ENCODE measurements at regions not wholly inside any gene's neighbourhood (a gene's known extent, or its start where the extent isn't known, plus 50 kb on each side); places are given as distances from the start of the nearest gene placed in this dataset.
A peak's percentile ranks its signal among the peaks of the same experiment; 100 is the strongest.

- Histone ChIP-seq H3K27ac (no peak overlapping the region), H3K4me3 (no peak overlapping the region), H3K9me3 (no peaks in the 10 kb centered on the region), H3K27me3 (peaks cover 0 to 59% (median 20%) of the 10 kb centered on the region in 9 donors), H3K4me1 (peaks cover 0 to 20% (median 6%) of the 10 kb centered on the region in 12 donors), H3K36me3 (no peaks in the 10 kb centered on the region)
- 70 to 87% (median 79%) methylated on average over 8 of the region's 8 CpGs for WGBS, 4 donors
- intact Hi-C loops (cut with DNase I), result loop anchor here in 7 of 10 donors (5.0 to 10.0 kb wide), 6 partner anchors 92 to 192 kb away; partner anchors contain the start of genes FOXL1 (in 5 of the 7) and FOXC2 (in 1 of the 7)
- DNase-seq, result no peak
- ATAC-seq, result no peak
- TF ChIP-seq POLR2A (IDR thresholded peaks at IDR 0.05), result no peak
- no peak for TF ChIP-seq CTCF (IDR thresholded peaks at IDR 0.05)
These were observed 180.6 kb downstream of the FOXL1 start for GRCh38 chr16:86758932-86759331.

- peak; percentile 53 to 80 (median 64) for DNase-seq
- H3K27ac ChIP-seq, result no peak overlapping the region
- peak overlapping the region in 6 of 12 donors; percentile 5 to 42 (median 30) for H3K4me3 ChIP-seq
- 6 to 14% (median 12%) methylated on average over 29 of the region's 29 CpGs for WGBS, 4 donors
- H3K36me3 ChIP-seq, result no peaks in the 10 kb centered on the region
- peaks cover 0 to 65% (median 20%) of the 10 kb centered on the region in 9 donors for H3K27me3 ChIP-seq
- H3K4me1 ChIP-seq, result peaks cover 0 to 20% (median 4%) of the 10 kb centered on the region in 12 donors
- TF ChIP-seq POLR2A (IDR thresholded peaks at IDR 0.05), result no peak
- TF ChIP-seq CTCF (IDR thresholded peaks at IDR 0.05), result peak; percentile 64 to 92 (median 76)
- peak; percentile 50 to 87 (median 79) for ATAC-seq
- intact Hi-C loops (cut with DNase I), result loop anchor here in 4 of 10 donors (5.0 to 10.0 kb wide), 5 partner anchors 163 to 301 kb away; partner anchors contain the start of gene FOXL1 (in 3 of the 4)
- peaks cover 0 to 4% (median 0%) of the 10 kb centered on the region in 12 donors for H3K9me3 ChIP-seq
These were observed 183.0 kb downstream of the FOXL1 start for GRCh38 chr16:86761111-86762031.

- Histone ChIP-seq H3K27me3 (peaks cover 0 to 62% (median 18%) of the 10 kb centered on the region in 9 donors), H3K4me1 (peaks cover 0 to 20% (median 4%) of the 10 kb centered on the region in 12 donors), H3K36me3 (no peaks in the 10 kb centered on the region), H3K9me3 (peaks cover 0 to 4% (median 0%) of the 10 kb centered on the region in 12 donors), H3K4me3 (peak overlapping the region in 3 of 12 donors; percentile 31 to 42 (median 34)), H3K27ac (no peak overlapping the region)
- intact Hi-C loops (cut with DNase I), result loop anchor here in 4 of 10 donors (5.0 to 10.0 kb wide), 5 partner anchors 163 to 300 kb away; partner anchors contain the start of gene FOXL1 (in 3 of the 4)
- ATAC-seq (no peak), DNase-seq (no peak)
- no peak for TF ChIP-seq CTCF (IDR thresholded peaks at IDR 0.05)
- TF ChIP-seq POLR2A (IDR thresholded peaks at IDR 0.05), result no peak
- 37 to 47% (median 42%) methylated on average over 9 of the region's 9 CpGs for whole genome bisulfite sequencing, 4 donors
These were observed 183.7 kb downstream of the FOXL1 start for GRCh38 chr16:86762095-86762494.

GRCh38 chr16:86763819-86764218 lies 185.5 kb downstream of the FOXL1 start:
- no peak overlapping the region for H3K4me3 ChIP-seq
- peaks cover 0 to 20% (median 4%) of the 10 kb centered on the region in 12 donors for H3K4me1 ChIP-seq
- ATAC-seq (no peak), DNase-seq (no peak)
- H3K27me3 ChIP-seq, result peaks cover 0 to 53% (median 13%) of the 10 kb centered on the region in 9 donors
- TF ChIP-seq CTCF (IDR thresholded peaks at IDR 0.05) (no peak), POLR2A (IDR thresholded peaks at IDR 0.05) (no peak)
- peaks cover 0 to 4% (median 0%) of the 10 kb centered on the region in 12 donors for H3K9me3 ChIP-seq
- WGBS, 4 donors, result 83 to 87% (median 83%) methylated on average over 12 of the region's 12 CpGs
- no peak overlapping the region for H3K27ac ChIP-seq
- H3K36me3 ChIP-seq, result no peaks in the 10 kb centered on the region
- intact Hi-C loops (cut with DNase I), result loop anchor here in 4 of 10 donors (5.0 to 10.0 kb wide), 5 partner anchors 161 to 298 kb away; partner anchors contain the start of gene FOXL1 (in 3 of the 4)

Data from heart left ventricle (tissue), 16 donors.